ENCODE measurements at regions not wholly inside any gene's neighbourhood (a gene's known extent, or its start where the extent isn't known, plus 50 kb on each side); places are given as distances from the start of the nearest gene placed in this dataset.

DNA sequence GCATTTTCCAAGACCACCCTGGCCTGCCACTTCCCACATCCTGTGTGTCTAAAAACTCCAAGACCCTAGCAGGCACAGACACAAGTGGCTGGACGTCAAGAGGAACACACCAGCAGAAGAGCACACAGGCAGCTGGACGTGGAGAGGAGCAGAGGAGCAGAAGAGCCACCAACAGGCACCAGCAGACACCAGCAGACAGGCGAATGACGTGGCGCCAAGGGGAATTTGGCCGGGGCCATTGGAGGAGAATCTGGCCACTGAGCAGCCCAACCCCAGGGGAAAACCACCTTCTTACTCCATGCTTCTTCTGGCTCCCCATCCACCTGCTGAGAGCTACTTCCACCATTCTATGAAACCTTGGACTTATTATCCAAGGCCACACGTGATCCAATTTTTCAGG is 243.1 kb upstream of the CTSO start:
- TF ChIP-seq ZFP36 (IDR thresholded peaks at IDR 0.05; ENCODE audit: borderline replicate concordance, partially characterized antibody) (no peak), CEBPB (IDR thresholded peaks at IDR 0.05) (no peak), POLR2A (IDR thresholded peaks at IDR 0.05; ENCODE audit: low read length) (no peak)
- TF ChIP-seq, protein P1, sequence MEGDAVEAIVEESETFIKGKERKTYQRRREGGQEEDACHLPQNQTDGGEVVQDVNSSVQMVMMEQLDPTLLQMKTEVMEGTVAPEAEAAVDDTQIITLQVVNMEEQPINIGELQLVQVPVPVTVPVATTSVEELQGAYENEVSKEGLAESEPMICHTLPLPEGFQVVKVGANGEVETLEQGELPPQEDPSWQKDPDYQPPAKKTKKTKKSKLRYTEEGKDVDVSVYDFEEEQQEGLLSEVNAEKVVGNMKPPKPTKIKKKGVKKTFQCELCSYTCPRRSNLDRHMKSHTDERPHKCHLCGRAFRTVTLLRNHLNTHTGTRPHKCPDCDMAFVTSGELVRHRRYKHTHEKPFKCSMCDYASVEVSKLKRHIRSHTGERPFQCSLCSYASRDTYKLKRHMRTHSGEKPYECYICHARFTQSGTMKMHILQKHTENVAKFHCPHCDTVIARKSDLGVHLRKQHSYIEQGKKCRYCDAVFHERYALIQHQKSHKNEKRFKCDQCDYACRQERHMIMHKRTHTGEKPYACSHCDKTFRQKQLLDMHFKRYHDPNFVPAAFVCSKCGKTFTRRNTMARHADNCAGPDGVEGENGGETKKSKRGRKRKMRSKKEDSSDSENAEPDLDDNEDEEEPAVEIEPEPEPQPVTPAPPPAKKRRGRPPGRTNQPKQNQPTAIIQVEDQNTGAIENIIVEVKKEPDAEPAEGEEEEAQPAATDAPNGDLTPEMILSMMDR (IDR thresholded peaks at IDR 0.05), result no peak

All from A549 (cell line).